ENCODE measurements at regions not wholly inside any gene's neighbourhood (a gene's known extent, or its start where the extent isn't known, plus 50 kb on each side); places are given as distances from the start of the nearest gene placed in this dataset.

DNA sequence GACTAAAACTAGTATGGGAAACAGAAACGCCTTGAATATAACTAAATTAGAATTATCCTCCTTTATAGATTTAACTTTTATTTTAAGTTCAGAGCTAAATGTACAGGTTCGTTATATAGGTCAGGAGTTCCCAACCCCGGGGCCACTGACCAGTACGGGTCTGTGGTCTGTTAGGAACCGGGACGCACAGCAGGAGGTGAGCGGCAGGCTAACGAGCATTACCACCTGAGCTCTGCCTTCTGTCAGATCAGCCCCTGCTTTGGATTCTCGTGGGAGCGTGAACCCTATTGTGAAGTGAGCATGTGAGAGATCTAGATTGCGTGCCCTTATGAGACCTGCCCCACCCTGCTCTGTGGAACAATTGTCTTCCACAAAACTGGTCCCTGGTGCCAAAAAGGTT lies 51.0 kb downstream of the FAT4 start:
- Histone ChIP-seq H3K4me1 (ENCODE audit: control extremely low read depth in 1 of 4, control insufficient read depth in 4 of 4, insufficient read depth in 4 of 4, low read length in 3 of 4) (no peaks in the 10 kb centered on the region), H3K27me3 (replicated peaks in 2 of 5; ENCODE audit: control insufficient read depth in 4 of 5, insufficient read depth in 5 of 5, low read length in 4 of 5) (no peaks in the 10 kb centered on the region), H3K36me3 (ENCODE audit: control insufficient read depth in 4 of 4, insufficient read depth in 4 of 4, low read length in 3 of 4) (no peaks in the 10 kb centered on the region), H3K9me3 (ENCODE audit: control extremely low read depth in 1 of 5, control insufficient read depth in 4 of 5, insufficient read depth in 2 of 5, low read depth in 1 of 5, low read length in 4 of 5) (no peaks in the 10 kb centered on the region), H3K27ac (ENCODE audit: insufficient read depth in 1 of 2, low read depth in 1 of 2, low read length in 2 of 2, poor library complexity in 1 of 2, severe bottlenecking in 2 of 2) (no peak overlapping the region), H3K4me3 (ENCODE audit: control insufficient read depth in 1 of 7, extremely low read depth in 1 of 7, insufficient read depth in 4 of 7, low read depth in 2 of 7, low read length in 6 of 7) (no peak overlapping the region)
- DNase-seq, result no peak
- POLR2A ChIA-PET, result no interaction called here
- 98% methylated on average over 9 of the region's 11 CpGs for WGBS (ENCODE audit: insufficient coverage)
- CTCF ChIA-PET, result interaction anchor here (1.0 to 1.1 kb wide), 2 partner anchors 13 to 17 kb away, joined by 3 read pairs; no protein-coding TSS in a partner anchor

DNA sequence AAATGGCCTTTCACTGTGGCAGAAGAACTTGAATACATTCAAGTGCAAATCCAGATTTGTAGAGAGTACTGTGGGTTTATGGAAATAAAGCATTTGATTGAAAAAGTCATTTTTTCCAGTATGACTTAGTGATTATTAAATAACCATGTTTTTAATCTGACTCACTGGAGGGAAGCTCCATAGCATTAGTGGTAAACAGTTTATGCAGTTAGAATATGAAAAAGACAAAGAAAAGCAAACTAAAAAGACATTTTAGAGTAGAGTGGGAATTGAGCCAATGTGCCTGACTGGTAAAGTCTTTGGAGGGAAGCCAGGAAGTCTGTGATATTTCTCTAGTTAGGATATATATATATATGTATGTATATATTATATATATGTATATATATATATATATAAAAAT lies 53.4 kb downstream of the FAT4 start:
- Histone ChIP-seq H3K27me3 (replicated peaks in 2 of 5; ENCODE audit: control insufficient read depth in 4 of 5, insufficient read depth in 5 of 5, low read length in 4 of 5) (no peaks in the 10 kb centered on the region), H3K4me1 (ENCODE audit: control extremely low read depth in 1 of 4, control insufficient read depth in 4 of 4, insufficient read depth in 4 of 4, low read length in 3 of 4) (no peaks in the 10 kb centered on the region), H3K36me3 (ENCODE audit: control insufficient read depth in 4 of 4, insufficient read depth in 4 of 4, low read length in 3 of 4) (no peaks in the 10 kb centered on the region), H3K27ac (ENCODE audit: insufficient read depth in 1 of 2, low read depth in 1 of 2, low read length in 2 of 2, poor library complexity in 1 of 2, severe bottlenecking in 2 of 2) (no peak overlapping the region), H3K9me3 (ENCODE audit: control extremely low read depth in 1 of 5, control insufficient read depth in 4 of 5, insufficient read depth in 2 of 5, low read depth in 1 of 5, low read length in 4 of 5) (no peaks in the 10 kb centered on the region), H3K4me3 (ENCODE audit: control insufficient read depth in 1 of 7, extremely low read depth in 1 of 7, insufficient read depth in 4 of 7, low read depth in 2 of 7, low read length in 6 of 7) (no peak overlapping the region)
- POLR2A ChIA-PET, result no interaction called here
- CTCF ChIA-PET, result no interaction called here
- no peak for DNase-seq

DNA sequence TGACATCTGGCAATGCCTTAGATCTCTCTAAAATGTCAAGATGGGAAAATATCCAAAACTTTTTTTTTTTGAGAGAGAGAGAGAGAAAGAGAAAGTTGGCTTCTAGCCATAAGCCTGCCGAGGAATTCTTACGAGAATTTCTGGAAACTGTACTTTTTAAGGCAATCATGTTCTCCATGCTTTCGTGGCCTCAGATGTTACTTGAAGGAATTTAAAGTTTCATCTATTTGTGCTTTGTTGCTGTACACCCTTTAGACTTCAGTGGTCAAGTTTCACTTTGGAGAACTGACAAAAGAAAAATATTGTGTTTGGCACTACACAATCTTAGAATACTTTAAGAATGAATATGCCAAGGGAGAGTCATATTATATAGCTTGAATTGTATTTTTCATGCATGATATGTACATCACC lies 53.9 kb downstream of the FAT4 start:
- CTCF ChIA-PET, result no interaction called here
- POLR2A ChIA-PET, result no interaction called here
- Histone ChIP-seq H3K9me3 (ENCODE audit: control extremely low read depth in 1 of 5, control insufficient read depth in 4 of 5, insufficient read depth in 2 of 5, low read depth in 1 of 5, low read length in 4 of 5) (no peaks in the 10 kb centered on the region), H3K4me3 (ENCODE audit: control insufficient read depth in 1 of 7, extremely low read depth in 1 of 7, insufficient read depth in 4 of 7, low read depth in 2 of 7, low read length in 6 of 7) (no peak overlapping the region), H3K4me1 (ENCODE audit: control extremely low read depth in 1 of 4, control insufficient read depth in 4 of 4, insufficient read depth in 4 of 4, low read length in 3 of 4) (no peaks in the 10 kb centered on the region), H3K27ac (ENCODE audit: insufficient read depth in 1 of 2, low read depth in 1 of 2, low read length in 2 of 2, poor library complexity in 1 of 2, severe bottlenecking in 2 of 2) (no peak overlapping the region), H3K27me3 (replicated peaks in 2 of 5; ENCODE audit: control insufficient read depth in 4 of 5, insufficient read depth in 5 of 5, low read length in 4 of 5) (no peaks in the 10 kb centered on the region), H3K36me3 (ENCODE audit: control insufficient read depth in 4 of 4, insufficient read depth in 4 of 4, low read length in 3 of 4) (no peaks in the 10 kb centered on the region)
- no peak for DNase-seq
- WGBS (ENCODE audit: insufficient coverage), result 83% methylated on average over 1 of the region's 3 CpGs

DNA sequence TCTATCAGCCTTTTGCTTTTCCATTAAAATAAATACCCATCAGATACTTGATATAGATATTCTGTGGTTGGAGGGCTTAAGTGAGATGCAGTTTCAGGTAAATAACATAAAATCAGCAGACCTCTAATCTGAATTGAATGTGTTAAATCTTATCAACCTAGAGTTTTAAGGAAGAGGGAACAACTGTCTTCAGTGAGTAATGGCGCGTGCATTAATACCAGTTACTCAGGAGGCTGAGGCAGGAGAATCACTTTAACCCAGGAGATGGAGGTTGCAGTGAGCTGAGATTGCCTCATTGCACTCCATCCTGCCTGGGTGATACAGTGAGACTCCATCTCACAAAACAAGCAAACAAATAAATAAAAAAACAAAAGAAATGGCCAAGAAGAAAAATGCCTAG lies 54.3 kb downstream of the FAT4 start:
- Histone ChIP-seq H3K36me3 (ENCODE audit: control insufficient read depth in 4 of 4, insufficient read depth in 4 of 4, low read length in 3 of 4) (no peaks in the 10 kb centered on the region), H3K27me3 (replicated peaks in 2 of 5; ENCODE audit: control insufficient read depth in 4 of 5, insufficient read depth in 5 of 5, low read length in 4 of 5) (no peaks in the 10 kb centered on the region), H3K4me1 (ENCODE audit: control extremely low read depth in 1 of 4, control insufficient read depth in 4 of 4, insufficient read depth in 4 of 4, low read length in 3 of 4) (no peaks in the 10 kb centered on the region), H3K9me3 (ENCODE audit: control extremely low read depth in 1 of 5, control insufficient read depth in 4 of 5, insufficient read depth in 2 of 5, low read depth in 1 of 5, low read length in 4 of 5) (no peaks in the 10 kb centered on the region), H3K4me3 (ENCODE audit: control insufficient read depth in 1 of 7, extremely low read depth in 1 of 7, insufficient read depth in 4 of 7, low read depth in 2 of 7, low read length in 6 of 7) (no peak overlapping the region), H3K27ac (ENCODE audit: insufficient read depth in 1 of 2, low read depth in 1 of 2, low read length in 2 of 2, poor library complexity in 1 of 2, severe bottlenecking in 2 of 2) (no peak overlapping the region)
- ChIA-PET POLR2A (no interaction called here), CTCF (no interaction called here)
- no CpG with 5 or more reads among the region's 2 CpGs for WGBS (ENCODE audit: insufficient coverage)
- no peak for DNase-seq

DNA sequence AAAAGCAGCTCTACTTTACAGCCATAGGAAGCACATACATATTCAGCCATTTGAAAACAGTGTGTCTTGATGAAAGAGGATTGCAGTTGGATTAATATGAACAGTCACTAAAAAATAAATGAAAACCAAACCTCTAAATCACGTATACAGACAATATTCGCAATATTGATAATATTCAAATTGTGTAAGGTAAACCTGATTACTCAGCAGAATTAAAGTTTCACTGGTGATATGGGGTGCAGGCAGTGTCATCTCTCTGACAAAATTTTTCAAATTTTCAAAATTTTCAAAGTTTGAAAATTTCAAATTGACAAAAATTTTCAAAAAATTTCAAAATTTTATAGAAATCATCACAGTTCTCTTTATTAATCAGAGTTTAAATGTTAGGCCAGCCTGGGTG lies 55.7 kb downstream of the FAT4 start:
- POLR2A ChIA-PET, result no interaction called here
- Histone ChIP-seq H3K27me3 (replicated peaks in 2 of 5; ENCODE audit: control insufficient read depth in 4 of 5, insufficient read depth in 5 of 5, low read length in 4 of 5) (no peaks in the 10 kb centered on the region), H3K4me3 (ENCODE audit: control insufficient read depth in 1 of 7, extremely low read depth in 1 of 7, insufficient read depth in 4 of 7, low read depth in 2 of 7, low read length in 6 of 7) (no peak overlapping the region), H3K9me3 (ENCODE audit: control extremely low read depth in 1 of 5, control insufficient read depth in 4 of 5, insufficient read depth in 2 of 5, low read depth in 1 of 5, low read length in 4 of 5) (no peaks in the 10 kb centered on the region), H3K36me3 (ENCODE audit: control insufficient read depth in 4 of 4, insufficient read depth in 4 of 4, low read length in 3 of 4) (no peaks in the 10 kb centered on the region), H3K4me1 (ENCODE audit: control extremely low read depth in 1 of 4, control insufficient read depth in 4 of 4, insufficient read depth in 4 of 4, low read length in 3 of 4) (no peaks in the 10 kb centered on the region), H3K27ac (ENCODE audit: insufficient read depth in 1 of 2, low read depth in 1 of 2, low read length in 2 of 2, poor library complexity in 1 of 2, severe bottlenecking in 2 of 2) (no peak overlapping the region)
- CTCF ChIA-PET, result no interaction called here
- DNase-seq, result no peak
- no CpG with 5 or more reads among the region's 2 CpGs for WGBS (ENCODE audit: insufficient coverage)

DNA sequence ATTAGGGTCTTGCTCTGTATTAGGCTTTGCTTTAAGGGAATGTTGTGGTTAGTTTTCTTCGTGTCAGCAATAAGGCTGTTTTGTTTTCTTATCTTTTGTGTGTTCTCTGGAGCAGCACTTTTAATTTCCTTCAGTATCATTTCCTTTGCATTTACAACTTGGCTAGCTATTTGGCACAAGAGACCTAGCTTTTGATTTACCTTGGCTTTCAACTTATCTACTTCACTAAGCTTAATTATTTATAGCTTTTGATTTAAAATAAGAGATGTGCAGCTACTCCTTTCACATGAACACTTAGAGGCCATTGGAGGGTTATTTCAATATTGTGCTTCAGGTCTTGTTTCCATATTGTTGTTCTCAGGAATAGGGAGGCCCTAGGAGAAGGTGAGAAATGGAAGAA lies 68.2 kb downstream of the FAT4 start:
- Histone ChIP-seq H3K36me3 (ENCODE audit: control insufficient read depth in 4 of 4, insufficient read depth in 4 of 4, low read length in 3 of 4) (no peaks in the 10 kb centered on the region), H3K4me1 (ENCODE audit: control extremely low read depth in 1 of 4, control insufficient read depth in 4 of 4, insufficient read depth in 4 of 4, low read length in 3 of 4) (no peaks in the 10 kb centered on the region), H3K4me3 (ENCODE audit: control insufficient read depth in 1 of 7, extremely low read depth in 1 of 7, insufficient read depth in 4 of 7, low read depth in 2 of 7, low read length in 6 of 7) (no peak overlapping the region), H3K9me3 (ENCODE audit: control extremely low read depth in 1 of 5, control insufficient read depth in 4 of 5, insufficient read depth in 2 of 5, low read depth in 1 of 5, low read length in 4 of 5) (peaks cover 0 to 5% (median 0%) of the 10 kb centered on the region in 5 experiments), H3K27ac (ENCODE audit: insufficient read depth in 1 of 2, low read depth in 1 of 2, low read length in 2 of 2, poor library complexity in 1 of 2, severe bottlenecking in 2 of 2) (no peak overlapping the region), H3K27me3 (replicated peaks in 2 of 5; ENCODE audit: control insufficient read depth in 4 of 5, insufficient read depth in 5 of 5, low read length in 4 of 5) (no peaks in the 10 kb centered on the region)
- CTCF ChIA-PET, result interaction anchor here (0.5 to 1.1 kb wide), 2 partner anchors 17 to 716 kb away, joined by 3 read pairs; no protein-coding TSS in a partner anchor
- no peak for DNase-seq
- no CpG with 5 or more reads among the region's 1 CpG for WGBS (ENCODE audit: insufficient coverage)
- POLR2A ChIA-PET, result no interaction called here

DNA sequence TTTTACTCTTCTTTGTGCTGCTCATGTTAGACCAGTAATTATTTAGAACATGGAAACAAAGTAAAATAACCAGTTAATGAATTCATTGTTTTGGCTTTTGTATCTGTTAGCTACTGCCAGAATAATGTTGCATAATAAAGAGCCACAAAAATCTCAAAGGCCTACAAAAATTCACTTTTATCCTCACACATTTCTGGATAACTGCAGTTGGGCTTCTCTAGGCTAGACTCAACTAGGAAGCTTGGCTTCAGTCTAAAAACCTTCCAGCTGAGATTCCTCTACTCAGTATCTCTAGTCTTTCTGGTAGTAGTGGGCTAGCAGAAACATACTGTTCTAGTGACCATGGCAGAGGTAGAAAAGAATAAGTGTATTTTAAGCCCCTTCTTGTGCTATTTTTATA lies 73.0 kb downstream of the FAT4 start:
- peaks cover 0 to 5% (median 0%) of the 10 kb centered on the region in 5 experiments for H3K9me3 ChIP-seq (ENCODE audit: control extremely low read depth in 1 of 5, control insufficient read depth in 4 of 5, insufficient read depth in 2 of 5, low read depth in 1 of 5, low read length in 4 of 5)
- no peak for DNase-seq
- H3K36me3 ChIP-seq (ENCODE audit: control insufficient read depth in 4 of 4, insufficient read depth in 4 of 4, low read length in 3 of 4), result no peaks in the 10 kb centered on the region
- peaks cover 0 to 7% (median 3%) of the 10 kb centered on the region in 4 experiments for H3K4me1 ChIP-seq (ENCODE audit: control extremely low read depth in 1 of 4, control insufficient read depth in 4 of 4, insufficient read depth in 4 of 4, low read length in 3 of 4)
- ChIA-PET POLR2A (no interaction called here), CTCF (no interaction called here)
- no peak overlapping the region for H3K4me3 ChIP-seq (ENCODE audit: control insufficient read depth in 1 of 7, extremely low read depth in 1 of 7, insufficient read depth in 4 of 7, low read depth in 2 of 7, low read length in 6 of 7)
- H3K27me3 ChIP-seq (replicated peaks in 2 of 5; ENCODE audit: control insufficient read depth in 4 of 5, insufficient read depth in 5 of 5, low read length in 4 of 5), result no peaks in the 10 kb centered on the region
- H3K27ac ChIP-seq (ENCODE audit: insufficient read depth in 1 of 2, low read depth in 1 of 2, low read length in 2 of 2, poor library complexity in 1 of 2, severe bottlenecking in 2 of 2), result no peak overlapping the region
